ENCODE measurements at regions not wholly inside any gene's neighbourhood (a gene's known extent, or its start where the extent isn't known, plus 50 kb on each side); places are given as distances from the start of the nearest gene placed in this dataset.

- Histone ChIP-seq H4K20me1 (ENCODE audit: insufficient read depth, low read length) (no peaks in the 10 kb centered on the region), H3K4me2 (ENCODE audit: insufficient read depth, low read length) (no peak overlapping the region), H3K79me2 (ENCODE audit: insufficient read depth, low read length) (no peaks in the 10 kb centered on the region), H3K4me3 (ENCODE audit: insufficient read depth, low read length) (no peak overlapping the region), H3K27me3 (ENCODE audit: insufficient read depth, low read length) (peaks cover 26% of the 10 kb centered on the region), H3K36me3 (ENCODE audit: insufficient read depth, low read length) (no peaks in the 10 kb centered on the region), H3K27ac (ENCODE audit: low read depth, low read length) (no peak overlapping the region), H3K9me3 (ENCODE audit: low read depth, low read length) (no peaks in the 10 kb centered on the region), H3K4me1 (ENCODE audit: insufficient read depth, low read length) (no peaks in the 10 kb centered on the region), H2AFZ (ENCODE audit: low read length) (no peak overlapping the region)
- TF ChIP-seq CTCF (IDR thresholded peaks at IDR 0.05; ENCODE audit: extremely low read depth, low read depth, low read length), result no peak
- no peak for DNase-seq (ENCODE audit: insufficient read length, low spot score, missing footprints)
Observed at GRCh38 chr2:236994361-236994760, 91.3 kb upstream of the COPS8 start.

DNA sequence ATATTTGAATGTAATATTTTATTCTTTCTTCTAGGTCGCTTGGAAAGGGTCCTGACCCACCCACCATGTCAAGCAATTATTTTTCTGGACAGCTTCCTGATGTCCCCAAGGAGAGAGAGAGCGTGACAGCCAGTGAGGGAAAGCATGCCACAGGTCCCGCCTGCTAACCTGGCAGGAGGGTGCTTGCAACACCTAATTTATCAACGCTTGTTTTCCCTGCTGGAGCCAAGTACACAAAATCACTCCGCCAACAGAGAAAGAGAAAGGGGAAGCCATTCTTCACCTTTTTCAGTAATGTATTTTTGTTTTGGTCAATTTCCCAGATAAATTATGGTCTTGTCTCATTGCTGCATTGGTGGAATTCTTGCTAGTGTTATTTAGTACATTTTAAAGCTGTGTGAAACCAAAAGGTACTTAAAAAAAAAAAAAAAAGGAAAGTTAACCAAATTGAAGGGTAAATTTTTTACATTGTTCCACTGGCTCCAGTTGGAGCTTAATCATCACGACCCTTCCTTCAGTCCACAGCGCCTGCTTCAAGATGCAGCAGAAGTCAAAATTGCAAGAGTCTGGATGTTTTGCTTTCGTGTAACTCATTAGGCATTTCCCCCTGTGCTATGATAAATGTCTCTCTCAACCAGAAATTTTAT, 88.5 kb upstream of the COPS8 start:
- peaks cover 28% of the 10 kb centered on the region for H3K27me3 ChIP-seq (ENCODE audit: insufficient read depth, low read length)
- no peak overlapping the region for H2AFZ ChIP-seq (ENCODE audit: low read length)
- H3K36me3 ChIP-seq (ENCODE audit: insufficient read depth, low read length), result no peaks in the 10 kb centered on the region
- TF ChIP-seq CTCF (IDR thresholded peaks at IDR 0.05; ENCODE audit: extremely low read depth, low read depth, low read length), result no peak
- H3K4me1 ChIP-seq (ENCODE audit: insufficient read depth, low read length), result no peaks in the 10 kb centered on the region
- no peaks in the 10 kb centered on the region for H3K9me3 ChIP-seq (ENCODE audit: low read depth, low read length)
- no peaks in the 10 kb centered on the region for H3K79me2 ChIP-seq (ENCODE audit: insufficient read depth, low read length)
- no peaks in the 10 kb centered on the region for H4K20me1 ChIP-seq (ENCODE audit: insufficient read depth, low read length)
- no peak overlapping the region for H3K4me3 ChIP-seq (ENCODE audit: insufficient read depth, low read length)
- DNase-seq (ENCODE audit: insufficient read length, low spot score, missing footprints), result no peak
- no peak overlapping the region for H3K27ac ChIP-seq (ENCODE audit: low read depth, low read length)
- H3K4me2 ChIP-seq (ENCODE audit: insufficient read depth, low read length), result no peak overlapping the region

- Histone ChIP-seq H3K27ac (ENCODE audit: low read depth, low read length) (no peak overlapping the region), H3K4me1 (ENCODE audit: insufficient read depth, low read length) (no peaks in the 10 kb centered on the region), H2AFZ (ENCODE audit: low read length) (no peak overlapping the region), H4K20me1 (ENCODE audit: insufficient read depth, low read length) (no peaks in the 10 kb centered on the region), H3K4me3 (ENCODE audit: insufficient read depth, low read length) (no peak overlapping the region), H3K79me2 (ENCODE audit: insufficient read depth, low read length) (no peaks in the 10 kb centered on the region), H3K4me2 (ENCODE audit: insufficient read depth, low read length) (no peak overlapping the region), H3K36me3 (ENCODE audit: insufficient read depth, low read length) (no peaks in the 10 kb centered on the region), H3K27me3 (ENCODE audit: insufficient read depth, low read length) (peaks cover 28% of the 10 kb centered on the region), H3K9me3 (ENCODE audit: low read depth, low read length) (no peaks in the 10 kb centered on the region)
- TF ChIP-seq CTCF (IDR thresholded peaks at IDR 0.05; ENCODE audit: extremely low read depth, low read depth, low read length), result no peak
- no peak for DNase-seq (ENCODE audit: insufficient read length, low spot score, missing footprints)
Observed at GRCh38 chr2:236998236-236998635, 87.5 kb upstream of the COPS8 start.

DNA sequence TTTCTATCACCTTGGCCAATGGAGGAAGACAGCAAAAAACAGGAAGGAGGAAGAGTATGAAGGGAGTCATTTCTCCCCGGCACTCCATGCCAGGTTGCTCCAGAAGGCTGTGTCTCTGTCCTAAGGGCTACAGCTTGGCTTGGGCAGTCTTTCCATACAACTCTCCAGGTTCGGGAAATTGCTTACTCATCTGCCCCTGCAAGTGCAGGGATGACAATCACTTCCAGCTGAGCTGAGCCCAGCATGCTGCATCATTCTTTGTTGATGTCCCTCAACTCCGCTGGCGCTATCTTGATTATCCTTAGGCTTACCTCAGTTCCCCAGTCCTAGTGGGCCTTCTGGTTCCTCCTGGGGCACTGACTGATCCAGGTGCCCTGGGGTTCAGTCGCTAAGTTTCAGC, 86.9 kb upstream of the COPS8 start:
- no peaks in the 10 kb centered on the region for H3K79me2 ChIP-seq (ENCODE audit: insufficient read depth, low read length)
- no peaks in the 10 kb centered on the region for H3K4me1 ChIP-seq (ENCODE audit: insufficient read depth, low read length)
- H4K20me1 ChIP-seq (ENCODE audit: insufficient read depth, low read length), result no peaks in the 10 kb centered on the region
- no peak for DNase-seq (ENCODE audit: insufficient read length, low spot score, missing footprints)
- no peak overlapping the region for H3K4me3 ChIP-seq (ENCODE audit: insufficient read depth, low read length)
- TF ChIP-seq CTCF (IDR thresholded peaks at IDR 0.05; ENCODE audit: extremely low read depth, low read depth, low read length), result no peak
- no peak overlapping the region for H3K4me2 ChIP-seq (ENCODE audit: insufficient read depth, low read length)
- H2AFZ ChIP-seq (ENCODE audit: low read length), result no peak overlapping the region
- H3K36me3 ChIP-seq (ENCODE audit: insufficient read depth, low read length), result no peaks in the 10 kb centered on the region
- no peak overlapping the region for H3K27ac ChIP-seq (ENCODE audit: low read depth, low read length)
- H3K27me3 ChIP-seq (ENCODE audit: insufficient read depth, low read length), result peaks cover 28% of the 10 kb centered on the region
- no peaks in the 10 kb centered on the region for H3K9me3 ChIP-seq (ENCODE audit: low read depth, low read length)
